OCI-LY3 (cell line): ENCODE measurements at regions not wholly inside any gene's neighbourhood (a gene's known extent, or its start where the extent isn't known, plus 50 kb on each side); places are given as distances from the start of the nearest gene placed in this dataset.

ENCODE experiments used
- CTCF ChIP-seq: fragments of 200-600, 300-600 bp; sonication (generic); IDR thresholded peaks from 2 replicates; pipeline ENCODE4 v1.5.1; 2014; ENCODE audit warnings: antibody characterized with exemption, low read length, low read depth
- EZH2phosphoT487 ChIP-seq: fragments of 200-600 bp; shearing (Covaris generic); IDR thresholded peaks from 2 replicates; pipeline ENCODE4 v1.6.1; 2018; ENCODE audit warnings: antibody characterized with exemption, mixed run types, low read depth

DNA sequence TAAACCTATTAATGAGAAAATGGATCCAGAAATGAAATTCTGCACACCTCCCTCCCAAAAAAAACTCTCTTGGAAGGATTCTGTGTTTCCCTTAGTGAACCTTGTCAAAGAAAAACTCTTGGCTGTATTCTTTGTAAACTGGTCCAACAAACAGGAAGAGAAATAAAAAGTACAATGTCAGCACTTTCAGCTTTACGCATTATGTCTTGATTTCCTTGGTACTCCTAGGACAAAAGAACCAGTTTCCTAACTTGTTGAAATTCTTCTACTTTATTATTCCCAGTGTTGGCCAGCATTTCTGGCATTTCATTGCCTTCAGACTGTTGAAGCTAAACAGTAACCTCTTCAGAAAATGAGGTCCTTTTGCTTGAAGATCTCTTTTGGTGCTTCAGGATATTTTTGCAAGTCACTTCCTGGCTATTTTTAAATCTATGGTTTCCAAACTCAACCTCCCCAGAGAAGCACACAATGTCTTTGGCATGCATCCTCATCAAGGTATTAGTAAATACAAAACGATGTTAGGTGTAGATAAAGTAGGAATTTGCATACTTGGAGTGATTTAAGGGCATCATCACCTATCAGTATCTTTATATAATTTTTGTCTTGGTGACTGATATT lies 342.7 kb downstream of the AASDHPPT start:
- TF ChIP-seq CTCF (no peak), EZH2phosphoT487 (no peak)
